GM19043 (cell line): ENCODE measurements at regions not wholly inside any gene's neighbourhood (a gene's known extent, or its start where the extent isn't known, plus 50 kb on each side); places are given as distances from the start of the nearest gene placed in this dataset.

Source experiments
- ATAC-seq: cut with Tn5 transposase; IDR thresholded peaks from one replicate; pipeline ENCODE4 v1.9.1; 2021; ENCODE audit warnings: low read depth; ENCODE audit not compliant: unreplicated experiment

GRCh38 chr2:59896499-59897245, 656.8 kb downstream of the BCL11A start:
- ATAC-seq = no peak

GRCh38 chr2:59893612-59894011, 659.8 kb downstream of the BCL11A start:
- no peak for ATAC-seq

DNA sequence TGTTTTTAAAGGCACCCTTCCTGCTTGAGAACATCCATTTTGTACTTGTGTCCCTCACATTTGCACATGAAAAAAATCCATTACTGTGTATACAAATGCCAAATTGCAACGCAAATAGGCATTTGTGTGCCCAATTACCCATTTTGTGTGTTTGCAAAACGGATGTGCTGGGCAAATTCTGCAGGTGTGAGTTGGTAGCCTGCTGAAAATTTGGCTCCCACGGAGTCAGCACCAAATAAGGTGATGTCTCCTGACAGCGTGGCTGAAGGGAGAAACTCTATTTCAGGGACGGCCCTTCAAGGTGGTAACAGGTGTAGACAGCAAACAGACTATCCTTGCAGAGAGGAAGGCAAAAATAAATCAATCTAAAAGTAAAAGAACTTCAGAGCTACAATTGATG, 661.1 kb downstream of the BCL11A start:
- ATAC-seq = no peak

DNA sequence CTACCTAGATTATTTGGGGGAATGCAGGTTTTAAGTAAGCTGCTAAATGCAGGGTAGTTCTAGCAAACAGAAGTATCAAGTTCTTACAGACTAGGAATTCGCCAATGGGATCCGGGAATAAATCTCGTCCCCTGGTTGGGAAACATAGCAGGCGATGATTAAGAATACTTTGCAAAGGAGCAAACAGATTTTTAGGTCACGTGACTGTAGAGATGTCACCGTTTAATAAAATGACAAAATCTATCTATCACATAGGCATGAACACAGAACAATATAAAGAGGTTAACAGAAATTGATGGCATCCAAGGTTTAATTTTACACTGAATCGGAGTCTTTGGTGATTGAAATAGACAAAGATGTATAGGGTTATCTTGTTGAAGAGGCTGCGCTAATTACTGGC, 664.1 kb downstream of the BCL11A start:
- no peak for ATAC-seq

DNA sequence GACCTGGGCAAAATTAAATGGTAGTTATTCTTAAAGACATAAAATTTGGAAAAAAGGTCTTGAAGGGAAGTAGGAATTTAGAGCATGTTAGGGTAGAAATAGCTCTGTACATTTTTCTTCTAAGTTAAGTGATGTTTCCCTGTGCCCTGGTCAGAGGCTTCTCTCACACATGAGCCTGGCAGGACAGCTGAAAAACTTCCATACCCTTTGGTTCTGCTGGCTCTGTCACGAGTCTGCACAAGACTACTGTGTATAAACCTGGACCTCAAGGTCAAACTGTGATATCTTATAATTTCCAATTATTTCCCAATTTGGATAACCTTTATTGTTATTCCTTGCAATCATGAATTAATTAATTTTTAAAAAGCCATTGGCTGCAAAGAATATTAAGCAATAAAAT, 664.7 kb downstream of the BCL11A start:
- ATAC-seq = no peak

DNA sequence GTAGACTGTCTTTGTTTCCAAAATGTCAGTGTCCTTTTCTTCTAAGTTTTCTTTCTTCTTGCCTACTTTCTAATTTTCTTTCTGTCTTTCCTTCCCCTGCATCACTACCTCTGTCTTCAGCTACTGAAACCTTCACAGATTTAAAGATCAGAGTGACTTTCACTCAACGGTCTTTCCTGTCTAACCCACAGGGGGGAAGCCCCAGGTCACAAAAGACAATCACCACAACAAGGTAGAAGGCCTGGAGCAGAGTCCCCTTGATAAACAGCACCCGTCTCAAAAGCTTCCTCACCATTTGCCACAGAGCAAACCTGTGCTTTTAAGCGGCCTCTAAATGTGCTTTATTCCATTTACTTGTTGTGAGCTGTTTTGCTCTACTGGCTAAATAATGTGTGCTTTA, 665.4 kb downstream of the BCL11A start:
- ATAC-seq = peak; percentile 95

DNA sequence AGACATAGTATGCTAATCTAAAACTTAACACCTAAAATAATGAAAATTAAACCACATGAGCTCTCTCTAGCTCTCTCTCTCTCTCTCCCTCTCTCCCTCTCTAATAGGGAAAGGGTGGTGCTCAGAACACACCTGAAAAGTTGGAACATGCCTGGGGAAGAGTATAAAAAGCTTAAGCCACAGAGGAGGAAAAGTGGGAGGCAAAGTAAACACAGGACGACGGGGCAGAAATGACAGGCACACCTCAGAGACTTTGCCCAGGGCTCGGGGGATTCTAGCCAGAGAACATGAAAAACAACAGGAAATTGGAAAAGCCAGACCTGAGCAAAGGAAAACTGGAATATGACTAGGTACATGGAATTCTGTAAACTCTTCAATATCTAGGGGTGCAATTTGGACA, 666.1 kb downstream of the BCL11A start:
- no peak for ATAC-seq

DNA sequence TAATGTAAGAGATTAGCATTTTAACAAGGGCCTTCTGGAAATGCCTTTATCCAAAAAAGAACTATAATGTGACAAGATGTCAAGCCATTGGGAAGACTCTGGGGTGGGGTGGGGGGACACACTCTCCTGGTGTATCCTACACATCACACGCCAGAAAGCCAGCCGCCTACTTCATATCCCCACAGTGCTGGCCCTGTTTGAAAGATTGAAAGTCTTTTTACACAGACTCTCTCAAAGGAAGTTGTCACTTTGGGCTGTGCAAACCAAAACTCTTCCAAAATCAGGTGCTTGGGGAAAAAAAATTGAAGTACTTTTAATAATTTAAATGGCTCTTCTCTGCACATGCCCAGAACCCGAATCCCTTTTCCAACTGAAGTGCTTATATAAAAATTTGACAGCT, 666.7 kb downstream of the BCL11A start:
- no peak for ATAC-seq

DNA sequence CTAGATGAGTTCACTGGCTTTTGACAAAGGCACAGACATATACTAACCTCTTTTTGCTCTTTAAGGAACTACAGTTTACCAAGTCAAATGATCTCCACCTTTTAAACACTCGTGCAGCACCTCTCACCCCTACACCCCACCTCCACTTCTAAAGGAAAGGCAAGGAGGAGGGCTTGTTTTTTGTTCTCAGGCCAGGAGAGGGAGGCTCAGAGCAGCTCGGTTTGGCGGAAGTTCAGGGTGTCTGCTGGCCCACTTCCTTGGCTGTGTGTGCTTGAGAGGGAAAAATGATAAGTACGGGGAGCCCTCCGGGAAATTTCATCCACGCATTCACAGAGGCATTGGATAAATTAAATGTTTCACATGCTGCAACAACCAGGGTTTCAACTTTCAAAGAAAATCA, 667.9 kb downstream of the BCL11A start:
- no peak for ATAC-seq

GRCh38 chr2:59884166-59884565, 669.3 kb downstream of the BCL11A start:
- no peak for ATAC-seq

DNA sequence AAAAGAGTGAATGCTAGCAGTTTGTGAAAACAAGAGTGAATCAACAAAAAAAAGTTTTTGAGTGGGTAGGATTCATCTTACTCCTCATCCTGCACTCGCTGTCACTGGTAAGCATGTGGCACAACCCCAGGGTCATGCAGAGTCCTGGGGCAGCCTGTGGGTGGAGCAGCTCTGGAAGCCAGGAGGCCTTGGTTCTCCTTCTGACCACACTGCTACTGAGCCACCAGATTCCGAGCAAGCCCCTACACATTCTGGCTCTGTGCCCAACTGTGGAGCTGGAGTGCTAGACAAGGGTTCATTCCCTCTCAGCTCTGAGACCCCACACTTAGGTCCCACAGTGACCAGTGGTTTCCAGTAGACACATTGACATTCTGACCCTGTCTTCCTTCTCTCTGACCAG, 670.6 kb downstream of the BCL11A start:
- no peak for ATAC-seq

- ATAC-seq = no peak
These were observed 671.2 kb downstream of the BCL11A start for GRCh38 chr2:59882279-59882678.

- no peak for ATAC-seq
These were observed 672.2 kb downstream of the BCL11A start for GRCh38 chr2:59881218-59881617.

DNA sequence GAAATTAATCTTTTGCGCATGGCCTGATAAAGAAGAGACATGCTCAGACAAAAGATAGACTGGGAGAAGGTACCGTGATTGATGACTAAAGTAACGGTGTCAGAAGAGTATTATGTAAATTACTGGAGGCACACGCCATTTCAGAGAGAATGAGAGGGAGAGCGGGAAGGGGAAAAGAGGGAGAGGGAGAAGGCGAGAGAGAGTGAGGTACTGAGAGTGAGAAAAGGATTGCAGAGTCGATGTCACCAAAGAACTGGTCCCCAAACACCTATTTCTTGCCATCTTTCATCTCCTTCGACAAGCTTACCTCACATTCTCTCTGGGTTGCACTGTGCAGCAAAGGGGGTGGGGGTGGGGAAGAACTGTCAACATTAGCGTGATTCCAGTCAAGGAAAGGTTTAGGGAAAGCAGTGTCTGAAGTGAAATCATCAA, 673.7 kb downstream of the BCL11A start:
- ATAC-seq = no peak

DNA sequence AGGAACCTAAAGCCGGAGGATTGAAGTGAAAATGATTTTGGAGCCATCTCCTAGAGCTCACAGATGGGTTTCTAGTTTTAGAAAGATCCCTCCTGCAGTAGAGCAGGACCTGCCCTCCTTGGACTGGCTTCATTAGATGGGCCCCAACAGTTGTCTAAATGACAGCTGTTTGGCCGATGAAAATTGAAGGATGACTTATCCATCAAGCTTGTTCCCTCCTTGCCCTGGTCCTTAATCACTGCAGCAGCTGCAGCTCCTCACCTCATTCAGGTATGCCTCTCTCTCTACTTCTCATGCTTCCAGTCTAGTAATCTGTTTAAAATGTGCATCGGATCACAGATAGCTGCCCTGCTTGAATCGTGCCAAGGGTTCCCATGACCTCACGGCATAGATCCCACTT, 677.6 kb downstream of the BCL11A start:
- no peak for ATAC-seq

DNA sequence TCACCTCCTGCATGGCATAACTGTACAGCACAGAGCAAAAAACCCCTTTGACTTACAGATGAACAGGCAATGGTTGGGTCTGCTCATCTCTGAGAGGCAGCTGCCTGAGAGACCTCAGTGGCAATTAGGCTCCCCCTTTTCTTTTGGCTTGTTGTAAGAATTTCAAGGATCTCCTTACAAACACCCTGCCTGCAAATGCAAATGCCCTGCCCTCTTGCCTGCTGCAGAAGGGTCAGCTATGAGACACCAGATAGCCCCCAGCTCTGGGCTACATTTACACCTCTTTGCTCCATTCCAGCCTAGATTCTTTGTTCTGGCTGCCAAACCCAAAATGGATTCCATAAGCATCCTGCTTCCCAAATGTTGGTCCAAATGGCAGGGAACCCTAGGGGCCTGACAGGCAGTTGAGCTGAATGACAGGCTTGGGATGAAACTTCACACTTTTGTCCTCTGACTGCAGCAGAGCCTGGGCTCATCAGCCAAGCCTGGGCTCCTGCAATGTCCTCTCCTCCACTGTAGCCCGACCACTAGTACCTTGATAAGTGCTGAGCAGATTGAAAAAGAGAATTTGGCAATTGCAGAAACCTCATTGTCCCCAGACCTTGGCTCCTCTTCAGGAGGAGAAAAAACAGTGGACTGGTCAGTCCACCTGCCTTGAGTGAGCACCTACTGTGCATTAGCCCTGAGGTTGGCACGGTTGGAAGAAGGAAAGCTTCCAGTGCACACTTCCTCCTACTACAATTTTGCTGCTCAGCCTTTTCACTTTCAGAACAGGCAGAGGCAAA, 678.3 kb downstream of the BCL11A start:
- ATAC-seq = no peak

GRCh38 chr2:59874361-59874760, 679.1 kb downstream of the BCL11A start:
- ATAC-seq = no peak

DNA sequence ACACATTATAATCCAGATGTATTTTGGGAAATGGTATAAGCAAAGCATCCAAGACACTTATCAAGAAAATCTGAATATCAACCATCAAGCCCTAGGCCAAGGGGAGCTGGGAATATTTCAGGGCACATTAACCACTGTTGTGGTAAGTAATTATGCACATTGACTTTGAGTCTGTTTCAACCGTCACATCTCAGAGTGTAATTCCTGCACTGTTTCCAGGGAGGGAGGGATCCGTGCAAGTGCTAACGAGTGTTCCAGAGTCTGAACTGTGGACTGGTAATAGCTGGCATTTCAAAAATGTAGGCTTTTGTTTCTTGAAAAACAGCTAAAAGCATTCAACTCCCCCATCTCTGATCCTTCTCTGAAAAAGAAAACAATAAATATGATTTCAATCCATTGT, 681.6 kb downstream of the BCL11A start:
- ATAC-seq = no peak

GRCh38 chr2:59868981-59869380, 684.5 kb downstream of the BCL11A start:
- no peak for ATAC-seq

DNA sequence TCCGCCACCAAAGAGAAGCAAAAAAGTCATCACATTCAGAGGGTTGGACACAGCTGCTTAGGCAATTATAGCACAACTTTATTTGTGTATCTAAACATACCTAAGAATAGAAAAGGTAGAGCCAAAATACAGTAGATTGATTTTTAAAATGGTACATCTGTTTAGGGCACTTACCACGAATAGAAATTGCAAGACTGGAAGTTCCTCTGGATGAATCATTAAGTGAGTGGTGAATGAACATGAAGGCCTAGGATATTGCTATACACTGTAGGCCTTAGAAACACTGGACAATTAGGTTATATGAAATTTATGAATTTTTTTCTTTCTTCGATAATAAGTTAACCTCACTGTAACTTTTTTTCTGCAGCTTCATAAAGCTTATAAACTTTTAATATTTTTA, 687.0 kb downstream of the BCL11A start:
- ATAC-seq = no peak

DNA sequence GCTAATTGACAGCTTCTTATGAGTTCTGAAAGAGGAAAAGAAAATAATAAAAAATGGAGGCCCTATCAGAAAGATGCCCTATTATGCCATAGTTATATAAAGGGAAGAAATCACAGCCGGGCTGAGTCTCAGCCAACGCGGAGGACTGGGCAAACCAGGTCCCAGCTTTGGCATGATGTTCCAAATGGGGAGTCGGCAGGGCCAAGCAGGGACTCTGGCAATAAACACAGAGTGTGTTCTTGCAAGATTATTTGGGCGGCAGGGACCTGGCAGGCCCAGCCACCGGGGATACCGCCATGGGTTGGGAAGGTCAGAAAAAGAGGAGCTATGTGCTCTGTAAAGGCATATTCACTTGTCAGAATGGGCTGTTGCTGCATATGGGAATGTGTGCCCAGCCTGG, 694.9 kb downstream of the BCL11A start:
- no peak for ATAC-seq

DNA sequence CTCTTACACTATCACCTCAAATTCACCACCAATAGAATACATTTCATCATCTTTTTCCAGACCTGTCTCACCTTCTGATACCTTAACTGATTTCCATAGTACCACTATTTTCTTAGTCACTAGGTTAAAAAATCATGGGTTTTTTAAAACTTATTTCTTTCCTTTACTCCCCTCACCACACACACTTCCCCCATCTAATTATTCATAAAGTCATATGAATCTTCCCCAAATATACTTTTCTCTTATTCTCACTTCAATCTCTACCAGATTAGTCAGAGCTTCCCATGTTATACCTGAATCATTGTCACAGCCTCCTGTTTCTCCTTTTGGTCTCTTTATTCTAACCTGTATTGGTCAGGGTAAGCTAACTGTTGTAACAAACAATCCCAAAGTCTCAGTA, 696.3 kb downstream of the BCL11A start:
- no peak for ATAC-seq
